Choroid plexus epithelial cell (primary cell): ENCODE measurements at regions not wholly inside any gene's neighbourhood (a gene's known extent, or its start where the extent isn't known, plus 50 kb on each side); places are given as distances from the start of the nearest gene placed in this dataset.
"Not testable (repeated sequence)": the region's sequence is repeated elsewhere in the genome, so short reads cannot be mapped to it uniquely, and the experiment has no call there.

Source experiments
- DNase-seq: peaks from one replicate; pipeline ENCODE4 v3.0.0-alpha.2; 2010; ENCODE audit warnings: low read depth
- H3K4me3 ChIP-seq: 2 replicates; pipeline ENCODE4 v1.5.1; 2011; ENCODE audit warnings: low read depth, mild to moderate bottlenecking, control low read depth, low read length, moderate library complexity
- CTCF ChIP-seq: conservative IDR thresholded peaks from 2 replicates; pipeline ENCODE4 v1.5.1; 2011; ENCODE audit warnings: low read depth, mild to moderate bottlenecking, control low read depth, inconsistent platforms, low read length, moderate library complexity

GRCh38 chr9:15372455-15372854, 50.2 kb upstream of the SNAPC3 start:
- H3K4me3 ChIP-seq: no peak overlapping the region
- no peak for DNase-seq
- TF ChIP-seq CTCF: no peak

GRCh38 chr9:15371448-15371845, 51.2 kb upstream of the SNAPC3 start:
- no peak for TF ChIP-seq CTCF
- no peak overlapping the region for H3K4me3 ChIP-seq
- no peak for DNase-seq

DNA sequence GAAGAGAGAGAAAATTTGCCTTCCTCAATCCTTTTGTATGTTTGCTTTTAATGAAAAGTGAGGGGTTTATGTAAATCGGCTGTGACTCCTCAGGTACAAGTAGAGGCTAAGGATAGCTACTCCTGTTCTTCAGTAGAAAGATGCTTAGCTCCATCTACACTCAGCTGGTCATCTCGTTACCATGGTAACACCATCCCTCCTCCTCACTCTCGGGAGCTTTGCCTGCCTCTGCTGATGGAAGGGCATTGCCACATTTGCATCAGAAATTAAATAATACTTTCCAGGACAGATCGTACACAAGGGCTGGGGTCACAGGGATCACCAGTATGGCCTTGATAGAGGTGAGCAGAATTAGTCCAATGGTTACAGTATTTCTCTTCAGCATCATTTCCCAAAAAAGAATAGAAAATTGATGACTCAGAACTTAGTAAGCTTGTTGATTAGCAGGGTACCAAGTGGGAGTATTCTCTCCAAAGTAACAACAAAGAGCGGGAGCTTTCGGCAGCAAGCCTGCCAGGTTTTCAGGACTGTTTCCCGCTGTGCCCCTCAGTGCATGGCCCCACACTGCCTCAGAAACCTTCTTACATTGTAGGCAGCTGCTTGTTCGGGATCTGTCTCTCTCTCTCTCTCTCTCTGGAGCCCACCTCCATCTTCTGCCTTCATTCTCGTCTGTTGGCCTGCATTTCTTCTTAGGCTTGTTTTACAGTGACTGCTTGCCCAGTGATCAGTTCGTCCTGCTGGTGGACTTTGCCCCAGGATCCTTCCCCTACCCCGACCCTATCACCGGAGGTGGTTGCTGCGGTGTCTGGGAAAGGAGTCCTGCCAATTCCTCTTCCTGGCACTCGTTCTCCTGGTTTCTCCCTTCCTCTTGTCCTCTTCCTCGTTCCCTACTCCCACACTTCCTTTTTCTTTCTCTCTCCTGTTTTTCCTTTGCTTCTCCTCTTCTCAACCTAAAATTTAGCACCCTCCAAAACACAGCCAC, 51.9 kb upstream of the SNAPC3 start:
- DNase-seq: peak; percentile 20
- no peak for TF ChIP-seq CTCF
- no peak overlapping the region for H3K4me3 ChIP-seq

DNA sequence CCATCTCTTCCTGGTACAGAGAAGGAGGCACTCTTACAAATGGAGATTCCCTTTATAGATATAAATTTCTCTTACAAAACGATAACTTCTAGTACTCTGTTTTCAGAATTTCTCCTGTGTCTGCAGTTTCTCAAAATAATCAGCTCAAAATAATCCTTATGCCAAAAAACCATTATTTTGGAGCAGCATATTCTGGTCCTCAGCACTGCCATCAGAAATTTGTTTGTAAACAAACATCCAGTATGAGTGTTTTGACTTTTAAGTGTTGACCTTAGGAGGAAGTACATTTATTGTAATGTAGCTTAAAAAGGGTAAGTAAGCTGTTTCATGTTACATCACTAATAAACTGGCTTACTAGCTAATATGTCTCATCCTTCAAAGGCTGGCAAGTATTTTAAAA, 52.8 kb upstream of the SNAPC3 start:
- DNase-seq: no peak
- TF ChIP-seq CTCF: no peak
- H3K4me3 ChIP-seq: no peak overlapping the region

DNA sequence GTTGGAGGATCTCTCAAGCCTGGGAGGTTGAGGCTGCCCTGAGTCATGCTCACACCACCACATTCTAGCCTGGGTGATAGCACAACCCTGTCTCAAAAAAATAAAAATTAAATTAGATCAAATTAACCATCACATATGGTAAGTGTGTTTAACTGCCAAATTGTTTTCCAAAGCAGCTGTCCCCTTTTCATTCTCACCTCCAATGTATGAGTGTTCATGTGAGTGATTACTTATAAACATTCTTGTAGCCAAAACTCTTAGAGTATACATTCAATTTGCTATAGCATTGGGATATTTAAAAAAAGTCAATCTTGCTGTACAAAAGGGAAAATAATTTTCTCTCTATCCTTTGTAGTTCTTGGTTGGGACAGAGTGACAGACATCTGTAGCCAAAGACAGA, 53.4 kb upstream of the SNAPC3 start:
- no peak overlapping the region for H3K4me3 ChIP-seq
- TF ChIP-seq CTCF: no peak
- no peak for DNase-seq

DNA sequence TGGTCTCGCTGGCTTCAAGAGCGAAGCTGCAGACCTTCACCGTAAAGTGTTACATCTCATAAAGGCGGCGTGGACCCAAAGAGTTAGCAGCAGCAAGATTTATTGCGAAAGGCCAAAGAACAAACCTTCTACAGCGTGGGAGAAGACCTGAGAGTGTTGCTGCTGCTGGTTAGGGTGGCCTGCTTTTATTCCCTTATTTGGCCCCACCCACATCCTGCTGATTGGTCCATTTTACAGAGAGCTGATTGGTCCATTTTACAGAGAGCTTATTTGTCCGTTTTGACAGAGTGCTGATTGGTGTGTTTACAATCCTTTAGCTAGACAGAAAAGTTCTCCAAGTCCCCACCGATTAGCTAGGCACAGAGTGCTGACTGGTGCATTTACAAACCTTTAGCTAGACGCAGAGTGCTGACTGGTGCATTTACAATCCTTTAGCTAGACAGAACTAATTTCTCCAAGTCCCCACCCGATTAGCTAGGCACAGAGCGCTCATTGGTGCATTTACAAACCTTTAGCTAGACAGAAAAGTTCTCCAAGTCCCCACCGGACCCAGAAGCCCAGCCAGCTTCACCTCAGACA, 57.6 kb upstream of the SNAPC3 start:
- not testable (repeated sequence) for DNase-seq, H3K4me3 ChIP-seq

GRCh38 chr9:15361737-15362136, 54.7 kb upstream of the TTC39B start:
- H3K4me3 ChIP-seq: no peak overlapping the region
- DNase-seq: no peak
- TF ChIP-seq CTCF: no peak
